ENCODE measurements at regions not wholly inside any gene's neighbourhood (a gene's known extent, or its start where the extent isn't known, plus 50 kb on each side); places are given as distances from the start of the nearest gene placed in this dataset.

GRCh38 chr18:78696698-78697435 lies 282.8 kb upstream of the SALL3 start:
- no peak for TF ChIP-seq POLR2AphosphoS5 (IDR thresholded peaks at IDR 0.05; ENCODE audit: low read depth, low read length)
- TF ChIP-seq REST (IDR thresholded peaks at IDR 0.05; ENCODE audit: insufficient read depth in 1 of 2, low read depth in 2 of 2, low read length in 2 of 2) = no peak
- TF ChIP-seq TAF1 (IDR thresholded peaks at IDR 0.05; ENCODE audit: borderline replicate concordance, insufficient read depth, low read length) = no peak
- TF ChIP-seq SIN3A (IDR thresholded peaks at IDR 0.05; ENCODE audit: borderline replicate concordance, insufficient read depth, low read length) = no peak
